ENCODE measurements at regions not wholly inside any gene's neighbourhood (a gene's known extent, or its start where the extent isn't known, plus 50 kb on each side); places are given as distances from the start of the nearest gene placed in this dataset.
A peak's percentile ranks its signal among the peaks of the same experiment; 100 is the strongest.

DNA sequence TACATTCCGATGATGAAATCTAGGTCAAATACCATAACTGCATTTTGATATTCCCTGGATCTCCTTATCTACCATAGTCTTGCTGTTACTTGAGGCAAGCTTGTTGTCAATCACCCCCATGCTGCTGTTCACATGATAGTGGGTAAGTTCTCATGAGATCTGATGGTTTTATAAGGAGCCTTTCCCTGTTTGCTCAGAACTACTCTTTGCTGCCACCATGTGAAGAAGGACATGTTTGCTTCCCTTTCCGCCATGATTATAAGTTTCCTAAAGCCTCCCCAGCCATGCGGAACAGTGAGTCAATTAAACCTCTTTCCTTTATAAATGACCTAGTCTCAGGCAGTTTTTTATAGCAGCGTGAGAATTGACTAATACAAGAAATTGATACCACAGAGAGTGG lies 432.0 kb downstream of the GLUD2 start:
- H3K4me3 ChIP-seq (replicated peaks in 1 of 2; ENCODE audit: low read depth in 2 of 2, low read length in 2 of 2) = no peak overlapping the region
- DNase-seq (ENCODE audit: low read depth in 2 of 2) = peak in 1 of 2 donors; percentile 1
- no peak for TF ChIP-seq CTCF (IDR thresholded peaks at IDR 0.05; ENCODE audit: low read depth, low read length)

GRCh38 chrX:121496966-121497365 lies 449.6 kb downstream of the GLUD2 start:
- TF ChIP-seq CTCF (IDR thresholded peaks at IDR 0.05; ENCODE audit: low read depth, low read length) = no peak
- peak in 1 of 2 donors; percentile 20 for DNase-seq (ENCODE audit: low read depth in 2 of 2)

GRCh38 chrX:121504153-121504552 lies 456.7 kb downstream of the GLUD2 start:
- no peak overlapping the region for H3K4me3 ChIP-seq (replicated peaks in 1 of 2; ENCODE audit: low read depth in 2 of 2, low read length in 2 of 2)
- DNase-seq (ENCODE audit: low read depth in 2 of 2) = no peak
- no peak for TF ChIP-seq CTCF (IDR thresholded peaks at IDR 0.05; ENCODE audit: low read depth, low read length)

More at GRCh38 chrX:121496966-121497365, 449.6 kb downstream of the GLUD2 start:
- H3K4me3 ChIP-seq (replicated peaks in 1 of 2; ENCODE audit: low read depth in 2 of 2, low read length in 2 of 2) = no peak overlapping the region

GRCh38 chrX:121546317-121546716 lies 498.9 kb downstream of the GLUD2 start:
- no peak for TF ChIP-seq CTCF (IDR thresholded peaks at IDR 0.05; ENCODE audit: low read depth, low read length)
- H3K4me3 ChIP-seq (replicated peaks in 1 of 2; ENCODE audit: low read depth in 2 of 2, low read length in 2 of 2) = no peak overlapping the region
- DNase-seq (ENCODE audit: low read depth in 2 of 2) = no peak

GRCh38 chrX:121558886-121559285 lies 511.5 kb downstream of the GLUD2 start:
- DNase-seq (ENCODE audit: low read depth in 2 of 2) = no peak
- TF ChIP-seq CTCF (IDR thresholded peaks at IDR 0.05; ENCODE audit: low read depth, low read length) = no peak
- no peak overlapping the region for H3K4me3 ChIP-seq (replicated peaks in 1 of 2; ENCODE audit: low read depth in 2 of 2, low read length in 2 of 2)

- DNase-seq (ENCODE audit: low read depth in 2 of 2) = no peak
- no peak overlapping the region for H3K4me3 ChIP-seq (replicated peaks in 1 of 2; ENCODE audit: low read depth in 2 of 2, low read length in 2 of 2)
- TF ChIP-seq CTCF (IDR thresholded peaks at IDR 0.05; ENCODE audit: low read depth, low read length) = no peak
These were observed 515.2 kb downstream of the GLUD2 start for GRCh38 chrX:121562616-121563015.

DNA sequence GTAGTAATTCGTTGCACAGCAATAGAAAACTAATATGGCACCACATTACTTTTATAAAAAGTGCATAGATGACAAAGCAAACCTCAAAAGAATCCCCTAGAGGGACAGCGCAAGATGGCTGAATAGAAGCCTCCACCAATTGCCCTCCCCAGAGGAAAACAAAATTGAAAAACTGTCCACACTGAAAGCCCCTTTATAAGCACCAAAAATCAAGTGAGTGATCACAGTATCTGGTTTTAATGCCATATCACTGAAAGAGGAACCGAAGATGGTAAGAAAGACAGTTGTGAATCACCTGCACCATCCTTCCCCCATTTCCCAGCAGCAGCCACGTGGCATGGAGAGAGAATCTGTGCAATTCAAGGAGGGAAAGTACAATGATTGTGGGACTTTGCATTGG lies 522.2 kb downstream of the GLUD2 start:
- DNase-seq (ENCODE audit: low read depth in 2 of 2) = no peak
- no peak overlapping the region for H3K4me3 ChIP-seq (replicated peaks in 1 of 2; ENCODE audit: low read depth in 2 of 2, low read length in 2 of 2)
- TF ChIP-seq CTCF (IDR thresholded peaks at IDR 0.05; ENCODE audit: low read depth, low read length) = no peak
